Heart left ventricle (tissue), 13 donors: ENCODE measurements at regions not wholly inside any gene's neighbourhood (a gene's known extent, or its start where the extent isn't known, plus 50 kb on each side); places are given as distances from the start of the nearest gene placed in this dataset.

Experiments used
- CTCF ChIP-seq, 12 donors: fragments of 200-600 bp; sonication (generic) in 4 of 12; IDR thresholded peaks; one replicate each; pipeline versions ENCODE4 v1.5.0 to v1.8.0; 2018 to 2022; ENCODE audit warnings: antibody characterized with exemption in 12 of 12, mild to moderate bottlenecking in 5 of 12
- POLR2A ChIP-seq, 2 donors: fragments of 450-650 bp; IDR thresholded peaks; one replicate each; pipeline ENCODE4 v1.6.1; 2017; ENCODE audit warnings: antibody characterized with exemption in 2 of 2, mild to moderate bottlenecking in 2 of 2, moderate library complexity in 2 of 2
- donor health status: ischemic (EF 13 %, LVEDD 7.1; RV severe dilation, severe dysfunction).
- donor health status: DM: no; HTN: yes; CAD: no.
- donor health status: DM: no; HTN: no; CAD: no.
- donor health status: ischemic (EF 25% LVEDD 6.9; RV normal size, moderate dysfunction).
- donor health status: ischemic (EF 25% LVEDD 5.7; RV mildly dilated, moderate dysfunction).
- donor health status: ischemic (EF 35%, LVEDD 5.7; RV mildly dilated, moderate dysfunction).
- donor health status: nonischemic (EF 11% LVEDD 7.7; RV severe dilation, severe dysfunction).
- donor health status: DM: yes; HTN: yes; CAD: no.
- donor health status: PGD.
- donor health status: ischemic (EF 29% LVEDD 5.4; RV normal size, mild dysfunction).
- donor health status: nonischemic (EF 23%, LVEDD 6.1; RV moderate dilation, normal function).

GRCh38 chr17:71878998-71879397 is 241.8 kb upstream of the SOX9 start:
- TF ChIP-seq CTCF (IDR thresholded peaks at IDR 0.05) = no peak
- no peak for TF ChIP-seq POLR2A (IDR thresholded peaks at IDR 0.05)
